Vagina (tissue), 2 donors: ENCODE measurements at regions not wholly inside any gene's neighbourhood (a gene's known extent, or its start where the extent isn't known, plus 50 kb on each side); places are given as distances from the start of the nearest gene placed in this dataset.

Source experiments
- CTCF ChIP-seq, 3 experiments: fragments of 450-650 bp in 2 of 3; fragments of 200-600 bp in 1 of 3; sonication (generic) in 1 of 3; IDR thresholded peaks; one replicate each; pipeline ENCODE4 v1.5.1; 2017 to 2019; ENCODE audit warnings: antibody characterized with exemption in 3 of 3, mild to moderate bottlenecking in 2 of 3, moderate library complexity in 2 of 3
- POLR2A ChIP-seq, 2 donors: fragments of 450-650 bp; IDR thresholded peaks; one replicate each; pipeline ENCODE4 v1.6.1; 2017; ENCODE audit warnings: antibody characterized with exemption in 2 of 2, mild to moderate bottlenecking in 2 of 2, moderate library complexity in 2 of 2
- POLR2AphosphoS5 ChIP-seq, 2 donors: sonication (generic); formaldehyde crosslinking; IDR thresholded peaks; one replicate each; pipeline ENCODE4 v1.9.0; 2017; ENCODE audit warnings: antibody characterized with exemption in 2 of 2, mild to moderate bottlenecking in 2 of 2, low read depth in 1 of 2; ENCODE audit not compliant: insufficient read depth in 1 of 2

GRCh38 chr10:117666965-117667364 is 124.4 kb downstream of the EMX2 start:
- TF ChIP-seq CTCF (IDR thresholded peaks at IDR 0.05) (no peak), POLR2A (IDR thresholded peaks at IDR 0.05) (no peak), POLR2AphosphoS5 (IDR thresholded peaks at IDR 0.05; ENCODE audit: insufficient read depth in 1 of 2, low read depth in 1 of 2) (no peak)
